SK-N-SH (cell line): ENCODE measurements at regions not wholly inside any gene's neighbourhood (a gene's known extent, or its start where the extent isn't known, plus 50 kb on each side); places are given as distances from the start of the nearest gene placed in this dataset.

Experiments
- CTCF ChIA-PET: fragments of 300-600, 350-600 bp; formaldehyde crosslinking; extraction: SDS; loops from one replicate; lab custom pipeline; 2021; lab: Yijun Ruan, JAX
- POLR2A ChIA-PET: fragments of 350-600 bp; sonication (Branson Sonifier 250); formaldehyde crosslinking; extraction: SDS; loops from one replicate; lab custom pipeline; 2020; ENCODE audit warnings: antibody characterized with exemption, inconsistent platforms; lab: Yijun Ruan, JAX
- DNase-seq: peaks from one replicate; pipeline ENCODE4 v3.0.0; 2012
- H2AFZ ChIP-seq: fragments of 200-600 bp; sonication (generic); 2 replicates; pipeline ENCODE4 v1.8.1; 2016; ENCODE audit warnings: antibody characterized with exemption, mild to moderate bottlenecking, low read depth
- H3F3A ChIP-seq: fragments of 200-600 bp; sonication (generic); replicated peaks from 2 replicates; pipeline ENCODE3; 2016; ENCODE audit warnings: antibody characterized with exemption, mild to moderate bottlenecking; ENCODE audit not compliant: insufficient read depth
- H3K27ac ChIP-seq, 2 experiments: fragments of 200-500 bp in 1 of 2; fragments of 200-600 bp in 1 of 2; sonication (Bioruptor generic) in 1 of 2; sonication (generic), shearing (Covaris generic) in 1 of 2; 2 replicates each; pipeline versions ENCODE4 v1.5.1 to v1.6.1; 2014 to 2016; ENCODE audit warnings: low read depth in 2 of 2, inconsistent platforms in 1 of 2, low read length in 1 of 2, mild to moderate bottlenecking in 1 of 2, mixed read lengths in 1 of 2
- H3K27me3 ChIP-seq: fragments of 200-600 bp; sonication (generic), shearing (Covaris generic); 2 replicates; pipeline ENCODE4 v1.6.1; 2016; ENCODE audit warnings: mixed run types; ENCODE audit not compliant: insufficient read depth
- H3K36me3 ChIP-seq, 2 experiments: fragments of 200-500 bp in 1 of 2; fragments of 200-600 bp in 1 of 2; sonication (Bioruptor generic) in 1 of 2; sonication (generic) in 1 of 2; replicated peaks in 1 of 2; 2 replicates each; pipeline versions ENCODE3 to v1.5.1; 2014 to 2016; ENCODE audit warnings: low read length in 1 of 2, mild to moderate bottlenecking in 1 of 2; ENCODE audit not compliant: insufficient read depth in 2 of 2, control insufficient read depth in 1 of 2
- H3K4me1 ChIP-seq, 2 experiments: fragments of 200-500 bp in 1 of 2; fragments of 200-600 bp in 1 of 2; sonication (Bioruptor generic) in 1 of 2; sonication (generic), shearing (Covaris generic) in 1 of 2; 2 replicates each; pipeline versions ENCODE4 v1.5.1 to v1.6.1; 2014 to 2016; ENCODE audit warnings: low read depth in 1 of 2, low read length in 1 of 2, mixed run types in 1 of 2; ENCODE audit not compliant: insufficient read depth in 2 of 2, control insufficient read depth in 1 of 2
- H3K4me2 ChIP-seq: fragments of 200-600 bp; sonication (generic), shearing (Covaris generic); 2 replicates; pipeline ENCODE4 v1.6.1; 2017; ENCODE audit warnings: mixed run types
- H3K4me3 ChIP-seq, 2 experiments: fragments of 200-500 bp in 1 of 2; fragments of 200-600 bp in 1 of 2; sonication (Bioruptor generic) in 1 of 2; sonication (generic), shearing (Covaris generic) in 1 of 2; 2 replicates each; pipeline versions ENCODE4 v1.5.1 to v1.8.1; 2014 to 2016; ENCODE audit warnings: low read depth in 2 of 2, inconsistent platforms in 1 of 2, low read length in 1 of 2, mild to moderate bottlenecking in 1 of 2, mixed read lengths in 1 of 2, moderate library complexity in 1 of 2
- H3K79me2 ChIP-seq: fragments of 200-600 bp; sonication (generic); 2 replicates; pipeline ENCODE4 v1.8.1; 2017; ENCODE audit warnings: mild to moderate bottlenecking; ENCODE audit not compliant: insufficient read depth
- H3K9ac ChIP-seq: fragments of 200-600 bp; sonication (generic); 2 replicates; pipeline ENCODE4 v1.6.1; 2017; ENCODE audit warnings: mixed run types
- H3K9me2 ChIP-seq: fragments of 200-600 bp; sonication (generic); 2 replicates; pipeline ENCODE4 v1.6.1; 2017; ENCODE audit warnings: mixed run types
- H3K9me3 ChIP-seq: fragments of 200-600 bp; sonication (generic); 2 replicates; pipeline ENCODE4 v1.6.1; 2017; ENCODE audit warnings: mixed run types, mild to moderate bottlenecking, moderate library complexity
- H4K20me1 ChIP-seq: fragments of 200-600 bp; sonication (generic); 2 replicates; pipeline ENCODE4 v1.6.1; 2017; ENCODE audit warnings: mild to moderate bottlenecking, mixed run types; ENCODE audit not compliant: insufficient read depth
- CHD2 ChIP-seq: fragments of 150-350 bp; IDR thresholded peaks from 2 replicates; pipeline ENCODE4 v1.6.1; 2018; ENCODE audit warnings: low read length; ENCODE audit not compliant: partially characterized antibody
- CTCF ChIP-seq: fragments of 200-600 bp; sonication (generic); IDR thresholded peaks from 2 replicates; pipeline ENCODE4 v1.6.1; 2017; ENCODE audit warnings: antibody characterized with exemption, mild to moderate bottlenecking, moderate library complexity
- ELF1 ChIP-seq: IDR thresholded peaks from 2 replicates; pipeline ENCODE4 v1.4.0; 2012
- EP300 ChIP-seq, 2 experiments: IDR thresholded peaks; 2 replicates each; pipeline versions ENCODE4 v1.4.0 to v1.6.1; 2012; ENCODE audit warnings: borderline replicate concordance in 1 of 2, low read depth in 1 of 2, low read length in 1 of 2
- FOSL2 ChIP-seq: IDR thresholded peaks from 2 replicates; pipeline ENCODE4 v1.4.0; 2012; ENCODE audit warnings: low read depth, mild to moderate bottlenecking, moderate library complexity, borderline replicate concordance
- FOXM1 ChIP-seq: IDR thresholded peaks from 2 replicates; pipeline ENCODE4 v1.4.0; 2012; ENCODE audit warnings: low read depth, mild to moderate bottlenecking
- GABPA ChIP-seq: IDR thresholded peaks from 2 replicates; pipeline ENCODE4 v1.4.0; 2012; ENCODE audit warnings: low read depth, mild to moderate bottlenecking
- GATA2 ChIP-seq: sonication (generic); formaldehyde crosslinking; IDR thresholded peaks from 2 replicates; pipeline ENCODE4 v1.5.0; 2020; ENCODE audit warnings: mild to moderate bottlenecking, missing genetic modification reagents
- MAX ChIP-seq: IDR thresholded peaks from 2 replicates; pipeline ENCODE4 v1.4.0; 2012; ENCODE audit warnings: low read depth
- NRF1 ChIP-seq: IDR thresholded peaks from 2 replicates; pipeline ENCODE4 v1.6.1; 2012; ENCODE audit warnings: low read depth, mild to moderate bottlenecking, low read length
- POLR2AphosphoS5 ChIP-seq: IDR thresholded peaks from 2 replicates; pipeline ENCODE4 v1.6.1; 2012; ENCODE audit warnings: low read depth, low read length
- RCOR1 ChIP-seq: fragments of 150-350 bp; IDR thresholded peaks from 2 replicates; pipeline ENCODE4 v1.6.1; 2017; ENCODE audit warnings: antibody characterized with exemption, low read length
- RFX5 ChIP-seq: IDR thresholded peaks from 2 replicates; pipeline ENCODE4 v1.6.1; 2012; ENCODE audit warnings: mild to moderate bottlenecking, improper control_type of control experiment, low read length
- RXRA ChIP-seq: IDR thresholded peaks from 2 replicates; pipeline ENCODE4 v1.4.0; 2012; ENCODE audit warnings: low read depth, mild to moderate bottlenecking, borderline replicate concordance
- SIN3A ChIP-seq: IDR thresholded peaks from 2 replicates; pipeline ENCODE4 v1.6.1; 2012; ENCODE audit warnings: low read depth, mild to moderate bottlenecking, low read length, moderate library complexity, borderline replicate concordance
- SMC3 ChIP-seq: IDR thresholded peaks from 2 replicates; pipeline ENCODE4 v1.6.1; 2012; ENCODE audit warnings: low read depth, low read length, improper control_type of control experiment
- USF1 ChIP-seq: IDR thresholded peaks from 2 replicates; pipeline ENCODE4 v1.4.0; 2012; ENCODE audit warnings: low read depth, borderline replicate concordance
- YY1 ChIP-seq: IDR thresholded peaks from 2 replicates; pipeline ENCODE4 v1.4.0; 2012; ENCODE audit warnings: low read depth, mild to moderate bottlenecking
- ZBTB33 ChIP-seq: IDR thresholded peaks from 2 replicates; pipeline ENCODE4 v1.4.0; 2012; ENCODE audit warnings: low read depth, borderline replicate concordance
- WGBS: methylation state at CpG from one replicate; pipeline ENCODE4 v1.1.6; 2017; ENCODE audit warnings: low lambda C conversion rate; 5-methylcytosine and 5-hydroxymethylcytosine counted together

GRCh38 chr9:31445357-31445756, 939.1 kb upstream of the ACO1 start:
- POLR2A ChIA-PET = no interaction called here
- no peak for DNase-seq
- CTCF ChIA-PET = no interaction called here

GRCh38 chr9:31445960-31446359, 938.5 kb upstream of the ACO1 start:
- Histone ChIP-seq H3K4me3 (no peak overlapping the region), H3K4me1 (no peaks in the 10 kb centered on the region; a peak in 1 of 4 replicates), H3F3A (no peaks in the 10 kb centered on the region), H3K27me3 (no peaks in the 10 kb centered on the region), H3K9me3 (no peaks in the 10 kb centered on the region), H3K9ac (no peak overlapping the region), H3K36me3 (no peaks in the 10 kb centered on the region), H3K4me2 (no peak overlapping the region), H3K27ac (no peak overlapping the region), H2AFZ (no peak overlapping the region), H4K20me1 (no peaks in the 10 kb centered on the region), H3K9me2 (no peaks in the 10 kb centered on the region), H3K79me2 (no peaks in the 10 kb centered on the region)
- WGBS = 90% methylated on average over 4 of the region's 4 CpGs
- no peak for DNase-seq
- ChIA-PET POLR2A (no interaction called here), CTCF (no interaction called here)
- TF ChIP-seq POLR2AphosphoS5 (no peak), CHD2 (no peak)

More at GRCh38 chr9:31445357-31445756, 939.1 kb upstream of the ACO1 start:
- H3K4me1 ChIP-seq = no peaks in the 10 kb centered on the region; a peak in 1 of 4 replicates
- WGBS = 78% methylated on average over 1 of the region's 1 CpG
- no peaks in the 10 kb centered on the region for H3F3A ChIP-seq
- no peaks in the 10 kb centered on the region for H3K36me3 ChIP-seq
- no peaks in the 10 kb centered on the region for H3K9me3 ChIP-seq
- no peak for TF ChIP-seq FOXM1
- TF ChIP-seq FOSL2 = no peak
- no peak for TF ChIP-seq RCOR1
- TF ChIP-seq SIN3A = no peak
- TF ChIP-seq, all 33 proteins: peak for 0
- H3K79me2 ChIP-seq = no peaks in the 10 kb centered on the region
- no peak overlapping the region for H3K27ac ChIP-seq
- no peaks in the 10 kb centered on the region for H3K9me2 ChIP-seq
- no peaks in the 10 kb centered on the region for H4K20me1 ChIP-seq
- no peak overlapping the region for H3K9ac ChIP-seq
- H3K27me3 ChIP-seq = no peaks in the 10 kb centered on the region
- H2AFZ ChIP-seq = no peak overlapping the region
- H3K4me3 ChIP-seq = no peak overlapping the region
- H3K4me2 ChIP-seq = no peak overlapping the region

GRCh38 chr9:31467075-31467474, 917.4 kb upstream of the ACO1 start:
- WGBS = 50% methylated on average over 4 of the region's 4 CpGs
- H3K9ac ChIP-seq = no peak overlapping the region
- TF ChIP-seq NRF1 (no peak), MAX (no peak), POLR2AphosphoS5 (no peak), GATA2 (no peak), CTCF (no peak), SMC3 (no peak), RFX5 (no peak), ELF1 (no peak), YY1 (no peak), FOXM1 (no peak), CHD2 (no peak), RXRA (no peak), USF1 (no peak), ZBTB33 (no peak), RCOR1 (no peak), SIN3A (no peak), FOSL2 (no peak), EP300 (IDR thresholded peaks at IDR 0.05; ENCODE audit: borderline replicate concordance in 1 of 2, low read depth in 1 of 2, low read length in 1 of 2) (no peak), GABPA (no peak)

More at GRCh38 chr9:31467075-31467474, 917.4 kb upstream of the ACO1 start:
- H3K36me3 ChIP-seq = no peaks in the 10 kb centered on the region
- H3K9me3 ChIP-seq = no peaks in the 10 kb centered on the region
- H2AFZ ChIP-seq = no peak overlapping the region
- H3K27ac ChIP-seq = no peak overlapping the region
- no peaks in the 10 kb centered on the region for H3K9me2 ChIP-seq
- no peak overlapping the region for H3K4me2 ChIP-seq
- no peak overlapping the region for H3K4me3 ChIP-seq
- ChIA-PET POLR2A (no interaction called here), CTCF (no interaction called here)
- H3F3A ChIP-seq = no peaks in the 10 kb centered on the region
- no peaks in the 10 kb centered on the region; a peak in 1 of 4 replicates for H3K4me1 ChIP-seq
- no peak for DNase-seq
- no peaks in the 10 kb centered on the region for H4K20me1 ChIP-seq
- H3K79me2 ChIP-seq = no peaks in the 10 kb centered on the region
- no peaks in the 10 kb centered on the region for H3K27me3 ChIP-seq
